ENCODE measurements at regions not wholly inside any gene's neighbourhood (a gene's known extent, or its start where the extent isn't known, plus 50 kb on each side); places are given as distances from the start of the nearest gene placed in this dataset.

- TF ChIP-seq POLR2A (IDR thresholded peaks at IDR 0.05; ENCODE audit: low read depth), result no peak
- TF ChIP-seq EP300 (IDR thresholded peaks at IDR 0.05), result no peak
- no peak overlapping the region for H3K4me3 ChIP-seq
- DNase-seq (ENCODE audit: extremely low spot score), result no peak
- WGBS, result 93% methylated on average over 10 of the region's 10 CpGs
- H3K36me3 ChIP-seq, result no peaks in the 10 kb centered on the region
- intact Hi-C loops (cut with DNase I), result no loop called here
- H3K9me3 ChIP-seq, result no peaks in the 10 kb centered on the region
- H3K4me1 ChIP-seq, result no peaks in the 10 kb centered on the region
- peaks cover 0 to 4% (median 0%) of the 10 kb centered on the region in 4 donors for H3K27me3 ChIP-seq
- H3K27ac ChIP-seq (replicated peaks in 1 of 4), result no peak overlapping the region
Measured at GRCh38 chr7:7060828-7061599, 121.3 kb upstream of the C1GALT1 start.

- TF ChIP-seq EP300 (IDR thresholded peaks at IDR 0.05) (no peak), POLR2A (IDR thresholded peaks at IDR 0.05; ENCODE audit: low read depth) (no peak), POLR2AphosphoS5 (IDR thresholded peaks at IDR 0.05) (no peak), CTCF (IDR thresholded peaks at IDR 0.05) (no peak)
- Histone ChIP-seq H3K27ac (replicated peaks in 1 of 4) (no peak overlapping the region), H3K4me1 (no peaks in the 10 kb centered on the region), H3K9me3 (no peaks in the 10 kb centered on the region), H3K27me3 (no peaks in the 10 kb centered on the region), H3K36me3 (no peaks in the 10 kb centered on the region), H3K4me3 (no peak overlapping the region)
- intact Hi-C loops (cut with DNase I), result no loop called here
- 77% methylated on average over 8 of the region's 8 CpGs for WGBS
- no peak for DNase-seq (ENCODE audit: extremely low spot score)
Measured at GRCh38 chr7:7077945-7078344, 104.4 kb upstream of the C1GALT1 start.

- Histone ChIP-seq H3K4me1 (no peaks in the 10 kb centered on the region), H3K9me3 (no peaks in the 10 kb centered on the region), H3K27me3 (no peaks in the 10 kb centered on the region), H3K36me3 (no peaks in the 10 kb centered on the region), H3K4me3 (no peak overlapping the region), H3K27ac (replicated peaks in 1 of 4) (no peak overlapping the region)
- no peak for TF ChIP-seq POLR2AphosphoS5 (IDR thresholded peaks at IDR 0.05)
- TF ChIP-seq EP300 (IDR thresholded peaks at IDR 0.05), result no peak
- TF ChIP-seq CTCF (IDR thresholded peaks at IDR 0.05), result no peak
- no peak for TF ChIP-seq POLR2A (IDR thresholded peaks at IDR 0.05; ENCODE audit: low read depth)
- intact Hi-C loops (cut with DNase I), result no loop called here
- DNase-seq (ENCODE audit: extremely low spot score), result no peak
- WGBS, result 58% methylated on average over 2 of the region's 2 CpGs
Measured at GRCh38 chr7:7080802-7081201, 101.5 kb upstream of the C1GALT1 start.

GRCh38 chr7:7090460-7090859, 91.9 kb upstream of the C1GALT1 start:
- Histone ChIP-seq H3K27me3 (peaks cover 0 to 11% (median 0%) of the 10 kb centered on the region in 4 donors), H3K36me3 (no peaks in the 10 kb centered on the region), H3K9me3 (peaks cover 0 to 13% (median 0%) of the 10 kb centered on the region in 4 donors), H3K4me1 (peaks cover 0 to 6% (median 2%) of the 10 kb centered on the region in 4 donors), H3K27ac (replicated peaks in 1 of 4) (no peak overlapping the region), H3K4me3 (no peak overlapping the region)
- intact Hi-C loops (cut with DNase I), result no loop called here
- TF ChIP-seq CTCF (IDR thresholded peaks at IDR 0.05), result no peak
- TF ChIP-seq POLR2AphosphoS5 (IDR thresholded peaks at IDR 0.05), result no peak
- TF ChIP-seq POLR2A (IDR thresholded peaks at IDR 0.05; ENCODE audit: low read depth), result no peak
- no peak for TF ChIP-seq EP300 (IDR thresholded peaks at IDR 0.05)
- WGBS, result 77% methylated on average over 1 of the region's 1 CpG
- no peak for DNase-seq (ENCODE audit: extremely low spot score)

GRCh38 chr7:7098280-7098818, 84.0 kb upstream of the C1GALT1 start:
- no peak for DNase-seq (ENCODE audit: extremely low spot score)
- intact Hi-C loops (cut with DNase I), result no loop called here

More at GRCh38 chr7:7098280-7098818, 84.0 kb upstream of the C1GALT1 start:
- Histone ChIP-seq H3K4me3 (no peak overlapping the region), H3K9me3 (no peaks in the 10 kb centered on the region), H3K27me3 (no peaks in the 10 kb centered on the region), H3K4me1 (peaks cover 15 to 20% (median 17%) of the 10 kb centered on the region in 4 donors), H3K36me3 (no peaks in the 10 kb centered on the region), H3K27ac (replicated peaks in 1 of 4) (no peak overlapping the region)
- TF ChIP-seq EP300 (IDR thresholded peaks at IDR 0.05) (no peak), POLR2AphosphoS5 (IDR thresholded peaks at IDR 0.05) (no peak), CTCF (IDR thresholded peaks at IDR 0.05) (no peak), POLR2A (IDR thresholded peaks at IDR 0.05; ENCODE audit: low read depth) (no peak)
- WGBS, result 94% methylated on average over 1 of the region's 1 CpG

All from esophagus muscularis mucosa (tissue), 4 donors.